Tibial nerve (tissue), 3 donors: ENCODE measurements at regions not wholly inside any gene's neighbourhood (a gene's known extent, or its start where the extent isn't known, plus 50 kb on each side); places are given as distances from the start of the nearest gene placed in this dataset.

ENCODE experiments used
- POLR2A ChIP-seq, 2 donors: fragments of 450-650 bp; IDR thresholded peaks; one replicate each; pipeline ENCODE4 v1.6.1; 2017; ENCODE audit warnings: antibody characterized with exemption in 2 of 2, mild to moderate bottlenecking in 2 of 2, moderate library complexity in 2 of 2
- TF ChIP-seq, protein P1 (sequence below), 5 experiments: fragments of 200-600 bp in 3 of 5; fragments of 450-650 bp in 2 of 5; sonication (generic) in 3 of 5; IDR thresholded peaks; one replicate each; pipeline ENCODE4 v1.5.1; 2016 to 2019; ENCODE audit warnings: antibody characterized with exemption in 5 of 5, mild to moderate bottlenecking in 3 of 5, moderate library complexity in 2 of 5

DNA sequence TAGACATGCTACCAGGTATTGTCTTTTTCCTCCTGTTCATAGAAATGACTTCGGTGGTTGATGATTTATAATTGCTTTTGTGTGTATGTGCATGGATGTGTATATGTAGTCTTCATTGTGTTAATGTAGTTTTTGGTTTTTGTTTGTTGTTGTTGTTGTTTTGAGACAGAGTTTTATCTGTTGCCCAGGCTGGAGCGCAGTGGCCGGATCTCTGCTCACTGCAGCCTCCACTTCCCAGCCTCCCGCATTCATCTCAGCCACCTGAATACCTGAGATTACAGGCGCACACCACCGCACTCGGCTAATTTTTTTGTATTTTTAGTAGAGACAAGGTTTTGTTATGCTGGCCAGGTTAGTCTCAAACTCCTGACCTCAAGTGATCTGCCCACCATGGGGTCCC, 75.2 kb downstream of the HFE start:
- TF ChIP-seq, protein P1, sequence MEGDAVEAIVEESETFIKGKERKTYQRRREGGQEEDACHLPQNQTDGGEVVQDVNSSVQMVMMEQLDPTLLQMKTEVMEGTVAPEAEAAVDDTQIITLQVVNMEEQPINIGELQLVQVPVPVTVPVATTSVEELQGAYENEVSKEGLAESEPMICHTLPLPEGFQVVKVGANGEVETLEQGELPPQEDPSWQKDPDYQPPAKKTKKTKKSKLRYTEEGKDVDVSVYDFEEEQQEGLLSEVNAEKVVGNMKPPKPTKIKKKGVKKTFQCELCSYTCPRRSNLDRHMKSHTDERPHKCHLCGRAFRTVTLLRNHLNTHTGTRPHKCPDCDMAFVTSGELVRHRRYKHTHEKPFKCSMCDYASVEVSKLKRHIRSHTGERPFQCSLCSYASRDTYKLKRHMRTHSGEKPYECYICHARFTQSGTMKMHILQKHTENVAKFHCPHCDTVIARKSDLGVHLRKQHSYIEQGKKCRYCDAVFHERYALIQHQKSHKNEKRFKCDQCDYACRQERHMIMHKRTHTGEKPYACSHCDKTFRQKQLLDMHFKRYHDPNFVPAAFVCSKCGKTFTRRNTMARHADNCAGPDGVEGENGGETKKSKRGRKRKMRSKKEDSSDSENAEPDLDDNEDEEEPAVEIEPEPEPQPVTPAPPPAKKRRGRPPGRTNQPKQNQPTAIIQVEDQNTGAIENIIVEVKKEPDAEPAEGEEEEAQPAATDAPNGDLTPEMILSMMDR (IDR thresholded peaks at IDR 0.05), result no peak
- no peak for TF ChIP-seq POLR2A (IDR thresholded peaks at IDR 0.05)
